IPS DF 4.7 (cell line): ENCODE measurements at regions not wholly inside any gene's neighbourhood (a gene's known extent, or its start where the extent isn't known, plus 50 kb on each side); places are given as distances from the start of the nearest gene placed in this dataset.
"Not testable (repeated sequence)": the region's sequence is repeated elsewhere in the genome, so short reads cannot be mapped to it uniquely, and the experiment has no call there.

ENCODE experiments used
- DNase-seq: peaks from one replicate; pipeline ENCODE4 v3.0.0-alpha.2; 2013; ENCODE audit warnings: low spot score; ENCODE audit errors: extremely low read depth

DNA sequence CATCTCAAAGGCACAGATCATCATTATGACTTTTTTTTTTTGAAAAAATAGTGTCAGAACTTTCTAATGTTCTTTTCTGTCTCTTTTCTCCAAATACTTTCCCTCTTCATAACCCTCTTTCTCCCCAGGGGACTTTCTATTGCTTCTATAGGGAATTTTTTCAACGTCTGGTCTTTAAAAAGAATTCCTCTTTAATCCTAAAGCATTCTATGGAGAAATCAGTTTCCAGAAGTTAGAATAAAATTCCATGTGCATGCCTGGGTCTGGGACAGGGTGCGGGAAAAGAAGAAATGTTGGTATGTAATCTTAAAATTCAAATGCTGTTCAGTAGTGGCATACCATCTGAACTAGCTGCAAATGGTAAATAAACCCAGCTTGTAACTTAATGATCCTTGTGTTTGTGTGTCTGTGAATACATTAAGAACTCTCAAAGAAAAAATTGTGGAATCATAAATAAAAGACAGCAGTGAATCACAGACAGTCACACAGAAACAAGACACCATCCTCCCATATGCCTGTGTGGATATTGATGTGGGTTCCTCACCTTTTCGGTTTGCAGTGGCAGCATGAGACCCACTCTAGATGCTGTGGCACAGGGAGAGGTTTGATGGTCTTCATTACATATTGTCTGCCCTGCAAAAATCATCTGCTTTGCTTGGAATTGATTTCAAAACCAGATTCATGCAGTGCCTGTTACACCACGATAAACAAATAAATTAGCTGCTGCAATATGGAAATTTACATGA, 374.7 kb upstream of the NRP1 start:
- DNase-seq, result no peak

DNA sequence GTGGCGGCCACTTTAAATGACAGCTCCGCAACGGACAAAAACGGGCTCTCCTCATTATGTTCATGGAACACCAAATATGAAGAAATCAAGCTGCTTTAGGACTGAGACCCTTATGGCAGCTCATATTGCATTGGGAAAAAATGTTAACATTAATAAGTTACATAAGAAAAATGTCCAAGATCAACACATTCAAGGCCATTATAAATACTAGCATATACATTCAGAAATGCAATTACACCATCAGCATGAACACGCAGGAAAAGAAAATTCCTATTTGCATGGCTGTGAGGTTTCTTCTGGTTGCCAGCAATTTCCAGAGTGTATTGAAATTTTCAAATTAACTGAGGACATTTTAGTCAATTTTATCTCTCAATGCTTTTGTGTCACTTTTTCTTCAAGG, 374.1 kb upstream of the NRP1 start:
- no peak for DNase-seq

DNA sequence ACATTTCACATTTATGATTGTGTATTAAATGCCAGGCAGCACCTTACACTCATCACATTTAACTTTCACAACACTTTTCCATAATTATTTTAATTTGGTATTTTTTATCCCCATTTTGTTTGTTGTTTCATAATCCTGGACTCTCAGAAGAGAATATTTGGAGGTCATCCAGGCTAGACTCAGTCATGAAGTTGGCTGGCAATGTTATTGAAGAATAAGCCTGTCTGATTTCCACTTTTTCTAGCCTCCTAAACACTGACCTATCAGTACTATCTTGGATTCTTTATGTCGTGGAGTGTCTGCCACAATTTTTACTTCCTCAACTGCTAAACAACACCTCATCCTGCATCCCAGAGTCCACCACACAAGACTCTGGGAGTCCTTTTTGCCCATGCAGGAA, 372.3 kb upstream of the NRP1 start:
- DNase-seq, result no peak

DNA sequence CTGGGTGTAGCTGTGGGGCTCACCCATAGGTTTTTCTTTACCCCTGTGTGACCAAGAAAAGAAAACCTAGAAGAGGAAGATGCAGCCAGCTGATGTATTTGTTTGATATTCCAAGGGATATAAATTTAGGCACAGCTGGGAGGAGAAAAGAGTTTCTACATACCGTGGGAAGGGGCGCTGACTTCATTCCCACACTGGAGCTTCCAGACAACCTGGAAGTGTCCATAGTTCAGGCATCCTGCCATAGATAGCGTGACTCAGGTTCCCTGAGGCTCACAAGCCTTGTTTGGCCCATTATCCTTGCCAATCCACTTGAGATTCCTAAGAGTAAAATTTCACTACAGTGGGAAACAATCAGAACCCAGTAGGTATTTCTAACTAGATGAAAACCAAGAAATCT, 371.7 kb upstream of the NRP1 start:
- no peak for DNase-seq

DNA sequence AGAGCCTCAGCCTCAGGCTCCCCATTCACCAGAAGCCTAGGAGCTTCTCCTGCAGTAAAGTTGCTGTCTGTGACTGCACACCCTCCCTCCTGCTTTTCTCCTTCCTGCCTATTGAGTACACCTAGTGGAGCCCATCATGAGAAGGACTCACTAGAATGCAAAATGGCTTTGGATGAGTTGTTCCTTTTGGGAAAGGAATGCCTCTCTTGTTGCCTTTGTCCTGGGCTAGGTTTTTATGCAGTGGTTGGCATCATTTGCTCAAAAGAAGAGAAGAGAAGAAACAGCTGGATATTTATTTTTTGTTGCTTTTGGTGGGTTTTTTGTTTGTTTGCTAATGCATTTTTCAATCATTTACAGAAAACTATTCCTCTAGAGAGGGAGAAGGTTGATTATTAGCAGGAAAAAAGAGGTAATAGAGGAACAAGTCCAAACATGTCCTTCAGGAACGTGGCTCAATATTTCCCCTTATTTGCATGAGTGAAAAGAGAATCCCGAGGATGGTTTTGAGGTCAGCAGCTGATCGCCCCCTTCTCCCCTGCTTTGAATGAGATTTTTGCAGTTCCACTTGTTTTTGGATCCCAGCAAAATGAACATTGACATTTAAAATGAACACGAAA, 369.9 kb upstream of the NRP1 start:
- no peak for DNase-seq

DNA sequence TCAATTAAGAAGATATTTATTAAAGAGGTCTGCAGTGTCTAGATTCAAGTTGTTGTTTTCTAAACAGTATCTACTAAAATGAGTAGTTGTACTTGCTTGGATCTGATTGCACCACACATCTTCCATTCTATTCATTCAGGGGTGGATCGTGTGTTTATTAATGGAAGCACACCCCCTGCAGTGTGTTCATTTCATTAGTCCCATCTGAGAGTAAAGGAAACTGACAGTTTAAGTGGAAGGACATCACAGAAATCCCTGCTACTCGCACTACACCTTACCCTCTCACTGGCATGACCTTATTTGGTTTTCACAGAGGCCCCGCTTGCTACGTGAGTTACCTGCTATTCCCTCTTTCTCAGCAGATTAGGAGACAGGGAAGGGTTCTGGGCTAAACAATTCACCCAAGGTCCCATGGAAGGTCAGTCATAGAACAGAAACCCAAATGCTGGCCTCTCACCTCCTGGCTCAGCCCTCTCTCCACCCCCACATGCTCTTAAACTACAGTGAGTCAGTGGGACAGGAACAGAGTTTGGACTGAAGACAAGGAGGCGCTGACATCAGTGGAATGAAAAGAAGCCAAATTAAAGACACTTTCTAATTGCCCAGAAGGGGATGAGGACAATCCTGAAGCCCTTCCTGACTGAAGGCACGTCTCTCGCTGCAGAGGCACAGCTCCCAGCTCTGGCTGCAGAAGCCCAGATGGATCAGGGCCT, 369.2 kb upstream of the NRP1 start:
- DNase-seq, result no peak

DNA sequence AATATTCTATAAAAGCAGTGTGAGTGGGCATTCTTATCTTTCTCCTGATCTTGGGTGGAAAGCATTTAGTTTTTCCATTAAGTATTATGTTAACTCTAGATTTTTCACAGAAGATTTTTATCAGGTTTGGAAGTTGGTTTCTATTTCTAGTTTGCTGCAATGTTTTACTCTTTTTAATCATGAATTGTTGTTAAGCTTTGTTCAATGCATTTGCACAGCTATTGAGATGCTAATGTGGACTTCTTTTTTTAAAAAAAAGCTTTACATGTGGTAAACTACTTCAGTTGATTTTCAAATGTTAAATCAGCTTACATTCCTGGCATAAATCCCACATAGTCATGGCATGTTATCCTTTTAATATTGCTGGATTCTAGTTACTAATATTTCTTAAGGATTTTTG, 363.6 kb upstream of the NRP1 start:
- DNase-seq, result no peak

DNA sequence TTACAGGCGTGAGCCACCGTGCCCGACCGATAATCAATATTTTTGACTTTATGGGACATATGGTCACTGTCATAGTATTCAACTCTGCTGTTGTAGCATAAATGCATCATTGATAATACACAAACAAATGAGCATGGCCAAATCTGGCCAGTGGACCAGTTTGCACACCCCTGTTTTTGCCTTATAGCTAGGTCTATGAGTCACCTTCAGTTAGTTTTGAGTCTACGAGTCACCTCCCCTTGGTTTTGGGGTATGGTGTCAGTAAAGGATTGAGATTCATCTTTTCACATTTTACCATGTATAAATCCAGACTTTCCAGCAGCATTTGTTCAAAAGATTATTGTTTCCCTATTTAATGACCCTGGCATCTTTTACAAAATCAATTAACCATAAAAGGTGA, 362.5 kb upstream of the NRP1 start:
- DNase-seq, result no peak

DNA sequence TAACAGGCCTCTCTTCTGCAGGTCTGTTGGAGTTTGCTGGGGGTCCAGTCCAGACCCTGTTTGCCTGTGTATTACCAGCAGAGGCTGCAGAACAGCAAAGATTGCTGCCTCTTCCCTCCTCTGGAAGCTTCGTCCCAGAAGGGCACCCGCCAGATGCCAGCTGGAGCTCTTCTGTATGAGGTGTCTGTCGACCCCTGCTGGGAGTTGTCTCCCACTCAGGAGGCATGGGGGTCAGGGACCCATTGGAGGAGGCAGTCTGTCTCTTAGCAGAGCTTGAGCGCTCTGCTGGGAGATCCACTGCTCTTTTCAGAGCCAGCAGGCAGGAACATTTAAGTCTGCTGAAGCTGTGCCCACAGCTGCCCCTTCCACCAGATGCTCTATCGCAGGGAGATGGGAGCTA, 361.1 kb upstream of the NRP1 start:
- DNase-seq, result no peak

DNA sequence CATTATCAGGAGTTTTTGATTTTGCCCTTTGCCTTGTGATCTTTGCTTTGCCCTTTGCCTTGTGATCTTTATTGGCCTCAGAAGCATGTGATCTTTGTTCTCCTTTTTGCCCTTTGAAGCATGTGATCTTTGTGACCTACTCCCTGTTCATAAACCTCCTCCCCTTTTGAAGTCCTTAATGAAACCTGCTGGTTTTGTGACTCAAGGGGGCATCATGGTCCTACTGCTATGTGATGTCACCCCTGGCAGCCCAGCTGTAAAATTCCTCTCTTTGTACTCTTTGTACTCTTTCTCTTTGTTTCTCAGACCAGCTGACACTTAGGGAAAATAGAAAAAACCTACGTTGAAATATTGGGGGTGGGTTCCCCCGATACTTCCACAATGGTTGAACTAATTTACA, 356.1 kb upstream of the NRP1 start:
- DNase-seq, result not testable (repeated sequence)

DNA sequence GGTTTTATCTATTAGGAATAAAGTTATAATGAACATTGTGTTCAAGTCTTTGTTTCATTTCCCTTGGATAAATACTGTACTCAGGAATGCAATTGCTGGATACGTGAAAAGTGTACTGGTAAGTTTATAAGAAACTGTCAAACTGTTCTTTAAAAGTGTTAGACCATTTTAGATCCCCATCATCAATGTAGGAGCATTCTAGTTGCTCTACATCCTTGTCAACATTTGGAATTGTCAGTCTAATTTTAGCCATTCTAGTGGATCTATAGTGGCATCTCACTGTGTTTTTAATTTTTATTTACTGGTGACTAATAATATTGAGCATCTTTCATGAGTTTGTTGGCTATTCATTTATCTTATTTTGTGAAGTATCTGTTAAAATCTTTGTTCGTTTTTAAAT, 354.0 kb upstream of the NRP1 start:
- DNase-seq, result no peak

DNA sequence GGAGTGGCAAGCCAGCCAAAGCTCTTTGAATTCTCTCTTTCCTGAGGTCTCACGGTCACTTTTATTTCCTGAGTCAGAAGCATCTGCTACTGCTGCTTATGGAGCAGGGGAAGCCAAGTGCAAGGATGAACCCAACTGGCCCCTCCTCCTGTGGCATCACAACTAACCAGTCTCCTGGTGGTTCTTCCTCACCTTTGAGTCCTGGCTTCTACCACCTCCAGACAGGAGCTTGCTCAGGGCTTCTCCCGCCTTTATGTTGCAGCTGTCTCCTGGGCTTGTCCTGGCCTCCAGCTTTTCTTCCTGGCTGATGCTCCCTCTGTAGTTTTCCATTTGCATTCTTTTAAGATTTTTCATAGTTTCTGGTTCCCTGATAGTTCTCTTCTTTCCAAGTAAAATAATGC, 349.7 kb upstream of the NRP1 start:
- DNase-seq, result no peak

DNA sequence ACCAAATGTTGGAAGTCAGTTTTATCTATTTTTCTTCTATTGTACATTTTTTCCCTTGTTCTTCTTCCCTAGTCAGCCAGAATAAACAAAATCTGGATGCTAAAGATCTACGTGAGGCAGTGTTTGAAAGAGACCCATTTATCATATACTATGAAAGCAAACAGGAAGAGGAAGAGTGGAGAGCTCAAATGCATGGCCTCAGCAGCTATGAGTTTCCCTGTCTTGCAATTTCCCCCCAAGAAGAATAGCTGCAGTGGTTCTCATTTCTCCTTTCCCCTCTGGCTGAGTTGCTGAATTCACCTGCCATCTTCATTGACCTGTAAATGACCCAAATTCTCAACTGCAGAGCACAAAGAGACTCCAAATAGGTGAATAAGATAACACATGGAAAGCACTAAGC, 347.1 kb upstream of the NRP1 start:
- no peak for DNase-seq

DNA sequence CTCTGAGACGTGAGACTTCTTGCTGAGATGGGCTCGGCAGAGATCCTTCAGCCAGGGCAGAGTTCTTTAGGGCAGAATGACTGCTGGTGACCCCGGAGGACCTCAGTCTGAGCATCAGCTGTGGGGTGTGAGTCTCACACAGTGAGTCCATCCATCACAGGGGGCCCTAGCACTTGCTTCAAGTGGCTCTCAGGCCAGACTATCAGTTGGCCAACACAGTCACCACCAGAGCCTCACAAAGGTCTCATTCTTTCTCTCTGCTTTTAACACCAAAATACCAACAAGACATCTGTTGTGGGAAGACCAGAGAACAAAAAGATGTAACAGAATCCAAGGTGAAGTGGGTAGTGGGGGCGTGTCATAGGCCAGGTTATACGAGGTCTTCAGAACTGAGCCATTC, 345.6 kb upstream of the NRP1 start:
- DNase-seq, result no peak

DNA sequence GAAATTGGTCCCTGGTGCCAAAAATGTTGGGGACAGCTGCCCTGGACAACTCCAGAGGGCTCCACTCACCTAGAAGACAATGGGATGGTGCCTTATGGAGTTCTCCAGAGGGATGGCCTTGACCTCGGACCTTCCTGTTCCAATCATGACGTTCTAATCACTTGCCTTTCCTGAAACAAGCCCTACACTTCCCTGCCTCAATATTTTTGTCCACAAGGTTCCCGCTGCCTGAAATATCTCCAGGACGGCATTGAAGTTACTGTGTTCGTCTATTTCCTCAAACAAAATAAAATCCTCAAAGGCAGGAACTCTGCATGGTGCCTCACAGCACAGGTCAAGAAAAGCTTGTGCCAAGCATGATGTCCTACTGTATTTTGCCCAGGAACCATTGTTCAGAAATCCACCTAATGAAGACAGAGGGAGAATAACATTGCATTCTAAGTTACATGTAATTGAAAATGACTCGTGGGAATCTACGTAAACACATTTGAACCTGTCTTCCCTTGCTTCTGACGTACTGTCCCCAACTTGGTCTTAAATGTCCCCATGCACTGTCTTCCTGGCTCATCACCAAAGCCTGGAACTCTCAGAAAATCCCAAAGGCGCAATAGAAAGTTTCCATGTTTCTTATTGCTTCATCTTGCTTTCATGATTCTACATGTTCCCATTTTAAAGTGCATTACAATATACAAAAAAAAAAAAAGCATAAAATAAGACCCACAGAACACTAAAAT, 342.3 kb upstream of the NRP1 start:
- DNase-seq, result no peak

DNA sequence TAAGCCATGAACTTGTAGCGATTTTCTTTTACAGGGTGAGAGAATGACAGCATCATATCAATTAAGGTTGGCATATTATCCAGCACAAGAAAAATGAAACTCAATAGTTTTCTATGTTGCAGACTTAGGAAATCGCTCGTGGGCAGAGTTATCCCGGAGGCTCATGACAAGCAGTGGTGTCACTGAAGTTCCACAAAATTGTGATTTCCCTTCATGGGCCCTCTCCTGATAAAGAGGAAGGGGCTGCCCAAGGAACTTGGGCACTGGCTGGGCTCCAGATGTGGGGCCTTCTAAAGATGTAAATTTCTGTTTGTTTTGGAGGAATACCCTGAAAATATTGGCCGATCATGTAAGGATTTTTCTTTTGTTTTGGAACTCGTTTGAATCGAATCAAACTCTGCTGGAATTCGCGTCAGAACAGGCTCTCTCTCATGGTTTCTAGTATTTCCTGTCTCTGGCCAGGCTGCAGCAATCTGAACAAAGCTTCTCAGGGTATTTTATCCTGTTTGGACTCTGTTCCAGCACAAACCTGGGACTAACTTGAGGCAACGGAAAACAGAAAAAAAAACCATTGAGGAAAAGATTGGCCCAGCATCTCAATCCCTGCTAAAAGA, 340.6 kb upstream of the NRP1 start:
- no peak for DNase-seq

DNA sequence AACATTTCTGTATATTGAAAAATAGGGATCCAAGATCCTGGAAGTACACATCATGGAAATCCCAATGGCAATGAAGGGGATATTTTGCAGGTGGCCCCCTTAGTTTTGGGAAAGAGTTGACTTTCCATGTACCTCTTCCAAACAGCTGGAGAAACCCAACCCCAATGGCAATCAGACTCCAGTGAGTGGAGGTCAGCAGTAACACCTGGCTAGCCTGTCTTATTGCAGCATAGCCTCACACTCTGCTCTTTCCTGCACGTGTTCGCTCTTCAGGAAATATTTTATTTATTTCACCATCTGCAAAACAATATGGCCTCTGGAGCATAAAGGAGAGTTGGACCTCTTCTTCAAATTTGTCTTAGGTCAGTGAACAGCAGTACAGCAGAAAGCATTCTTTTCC, 340.0 kb upstream of the NRP1 start:
- no peak for DNase-seq

DNA sequence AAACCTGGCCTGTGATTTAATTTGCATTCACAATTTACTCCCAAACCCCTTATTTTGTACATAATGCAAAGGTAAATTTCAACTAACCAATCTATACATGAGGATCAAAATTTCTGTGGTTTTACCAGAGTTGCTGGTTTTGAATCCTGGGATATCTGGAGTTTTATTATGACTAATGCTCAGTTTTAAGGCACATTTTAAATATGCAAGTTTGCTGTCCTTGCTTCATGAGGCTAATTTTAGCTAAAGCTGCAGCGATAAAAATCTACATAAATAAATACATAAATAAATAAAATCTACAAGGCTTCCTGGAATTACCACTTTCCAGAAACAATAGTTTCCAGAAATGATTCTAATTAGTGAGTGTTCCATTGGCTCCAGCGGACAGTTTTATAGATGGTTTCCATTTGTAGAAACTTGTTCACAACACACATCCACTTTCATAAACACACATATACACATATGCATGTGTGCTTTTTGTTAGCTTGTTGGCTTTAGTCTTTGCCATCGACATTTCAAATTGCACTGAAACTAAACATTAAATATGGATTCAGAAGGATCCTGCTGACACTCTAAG, 339.5 kb upstream of the NRP1 start:
- no peak for DNase-seq

DNA sequence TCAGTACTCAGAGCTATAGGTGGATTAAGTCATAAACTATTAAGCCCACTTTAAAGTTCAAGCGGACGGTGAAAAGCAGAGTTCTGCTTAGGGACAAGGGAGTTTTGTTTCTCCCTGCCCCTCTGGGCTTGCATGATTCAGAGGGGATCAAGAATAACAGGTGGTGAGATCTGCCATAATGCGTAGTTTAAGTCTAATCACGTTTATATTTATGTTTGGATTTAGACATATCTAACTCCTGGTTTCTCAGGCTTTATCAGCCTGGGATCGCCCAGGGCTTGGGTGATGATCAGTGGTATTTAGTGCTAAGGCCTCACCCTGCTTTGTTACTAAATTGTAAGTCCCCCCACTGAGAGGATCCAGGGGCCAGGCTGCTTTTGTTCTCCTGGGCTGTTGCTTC, 335.4 kb upstream of the NRP1 start:
- no peak for DNase-seq

DNA sequence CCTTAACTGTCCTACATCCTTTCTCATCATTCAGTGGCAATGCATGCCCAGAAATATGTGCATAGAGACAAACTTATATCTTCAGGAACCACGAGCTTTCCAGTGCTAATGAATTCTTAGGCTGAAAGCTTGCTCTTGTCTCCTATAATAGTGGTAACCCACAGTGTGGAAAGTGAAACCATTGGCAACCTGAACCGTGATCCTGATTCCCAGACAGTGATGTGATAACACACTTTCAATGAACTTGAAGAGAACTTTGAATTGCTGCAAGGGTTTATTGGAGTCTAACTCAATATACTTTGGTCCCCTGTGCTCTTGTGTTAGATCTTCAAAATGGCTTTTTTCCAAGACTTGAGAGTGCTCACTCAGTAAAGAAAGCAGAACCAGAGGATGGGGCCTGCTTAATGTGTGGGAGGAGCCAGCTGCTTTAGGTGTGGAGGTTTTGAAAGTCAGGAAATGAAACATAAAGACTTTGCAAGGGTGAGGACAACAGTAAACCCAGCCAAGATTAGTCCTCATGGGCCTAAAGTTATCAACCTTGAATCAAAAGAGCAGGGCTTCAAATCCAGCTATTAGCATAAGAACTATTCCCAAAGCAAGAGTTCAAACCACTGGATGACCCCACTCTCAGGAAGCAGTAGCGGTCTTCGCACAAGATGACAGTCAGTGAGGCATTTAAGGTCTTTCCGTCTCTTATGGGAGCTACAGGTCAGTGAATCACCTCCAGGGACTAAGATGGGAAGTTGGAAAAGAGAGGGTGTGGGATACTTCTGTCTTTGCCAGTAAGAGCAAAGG, 332.4 kb upstream of the NRP1 start:
- no peak for DNase-seq

DNA sequence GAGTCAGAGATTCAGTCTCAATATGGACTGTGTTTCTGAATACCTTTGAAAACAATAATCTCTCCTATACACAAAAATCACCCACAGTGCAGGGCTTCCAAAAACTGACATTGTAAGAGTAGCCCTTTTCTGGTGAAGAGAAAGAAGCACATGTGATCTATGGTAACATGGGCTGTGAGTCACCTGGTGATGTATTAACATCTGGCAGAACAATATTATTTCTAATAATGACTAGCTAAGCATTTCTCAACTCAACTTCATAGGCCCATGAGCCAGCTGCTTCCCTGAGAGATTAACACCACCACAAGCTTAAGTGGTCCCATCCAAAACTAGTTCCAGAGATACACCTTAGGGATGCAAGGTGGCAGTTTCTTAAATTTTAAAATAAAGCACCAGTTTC, 331.0 kb upstream of the NRP1 start:
- DNase-seq, result no peak
